Muscle of leg (tissue), 3 donors: ENCODE measurements at regions not wholly inside any gene's neighbourhood (a gene's known extent, or its start where the extent isn't known, plus 50 kb on each side); places are given as distances from the start of the nearest gene placed in this dataset.

Experiments
- DNase-seq: peaks from one replicate; pipeline ENCODE4 v3.0.0; 2013
- H3K27ac ChIP-seq: one replicate; pipeline ENCODE4 v1.5.1; 2013; ENCODE audit warnings: mild to moderate bottlenecking, low read length, control low read depth
- H3K27me3 ChIP-seq: one replicate; pipeline ENCODE4 v1.6.1; 2013; ENCODE audit warnings: low read length; ENCODE audit not compliant: control insufficient read depth, insufficient read depth
- H3K36me3 ChIP-seq: one replicate; pipeline ENCODE4 v1.6.1; 2013; ENCODE audit warnings: low read length; ENCODE audit not compliant: control insufficient read depth, insufficient read depth
- H3K4me1 ChIP-seq: one replicate; pipeline ENCODE4 v1.6.1; 2013; ENCODE audit warnings: low read length; ENCODE audit not compliant: control insufficient read depth, insufficient read depth
- H3K4me3 ChIP-seq: one replicate; pipeline ENCODE4 v1.5.1; 2013; ENCODE audit warnings: low read length, control low read depth
- H3K9me3 ChIP-seq: replicated peaks from 2 replicates; pipeline ENCODE4 v1.6.1; 2013; ENCODE audit warnings: low read depth, low read length; ENCODE audit not compliant: control insufficient read depth
- WGBS: methylation state at CpG from one replicate; pipeline ENCODE4 v1.1.5; 2013; ENCODE audit warnings: missing lambda C conversion rate; ENCODE audit not compliant: insufficient coverage; 5-methylcytosine and 5-hydroxymethylcytosine counted together

GRCh38 chr4:107128116-107128515 lies 92.0 kb upstream of the DKK2 start:
- no CpG with 5 or more reads among the region's 2 CpGs for WGBS
- no peaks in the 10 kb centered on the region for H3K4me1 ChIP-seq
- no peak for DNase-seq
- H3K9me3 ChIP-seq = no peaks in the 10 kb centered on the region
- no peak overlapping the region for H3K4me3 ChIP-seq
- H3K27me3 ChIP-seq = no peaks in the 10 kb centered on the region
- H3K36me3 ChIP-seq = no peaks in the 10 kb centered on the region
- no peak overlapping the region for H3K27ac ChIP-seq

- WGBS = no CpG with 5 or more reads among the region's 2 CpGs
- DNase-seq = peak; percentile 16
- Histone ChIP-seq H3K4me3 (no peak overlapping the region), H3K4me1 (no peaks in the 10 kb centered on the region), H3K36me3 (no peaks in the 10 kb centered on the region), H3K27me3 (no peaks in the 10 kb centered on the region), H3K9me3 (no peaks in the 10 kb centered on the region), H3K27ac (no peak overlapping the region)
Observed at GRCh38 chr4:107125496-107125895, 89.4 kb upstream of the DKK2 start.

- no peaks in the 10 kb centered on the region for H3K36me3 ChIP-seq
- no peak for DNase-seq
- H3K4me3 ChIP-seq = no peak overlapping the region
- H3K9me3 ChIP-seq = no peaks in the 10 kb centered on the region
- no peaks in the 10 kb centered on the region for H3K4me1 ChIP-seq
- H3K27ac ChIP-seq = no peak overlapping the region
- WGBS = 100% methylated on average over 1 of the region's 2 CpGs
- no peaks in the 10 kb centered on the region for H3K27me3 ChIP-seq
Observed at GRCh38 chr4:107122736-107123135, 86.6 kb upstream of the DKK2 start.

GRCh38 chr4:107120661-107121060 lies 84.5 kb upstream of the DKK2 start:
- Histone ChIP-seq H3K36me3 (no peaks in the 10 kb centered on the region), H3K27me3 (no peaks in the 10 kb centered on the region), H3K9me3 (no peaks in the 10 kb centered on the region), H3K4me3 (no peak overlapping the region), H3K4me1 (no peaks in the 10 kb centered on the region), H3K27ac (peak overlapping the region; percentile 74)
- DNase-seq = no peak
- no CpG with 5 or more reads among the region's 2 CpGs for WGBS

- Histone ChIP-seq H3K4me1 (no peaks in the 10 kb centered on the region), H3K27ac (no peak overlapping the region), H3K36me3 (no peaks in the 10 kb centered on the region), H3K4me3 (no peak overlapping the region), H3K9me3 (no peaks in the 10 kb centered on the region), H3K27me3 (no peaks in the 10 kb centered on the region)
- DNase-seq = no peak
- no CpG with 5 or more reads among the region's 1 CpG for WGBS
Observed at GRCh38 chr4:107117726-107118125, 81.6 kb upstream of the DKK2 start.

GRCh38 chr4:107115185-107115847 lies 79.2 kb upstream of the DKK2 start:
- Histone ChIP-seq H3K9me3 (no peaks in the 10 kb centered on the region), H3K4me3 (no peak overlapping the region), H3K36me3 (no peaks in the 10 kb centered on the region), H3K4me1 (no peaks in the 10 kb centered on the region), H3K27me3 (no peaks in the 10 kb centered on the region), H3K27ac (no peak overlapping the region)
- 100% methylated on average over 1 of the region's 5 CpGs for WGBS
- peak; percentile 17 for DNase-seq

GRCh38 chr4:107114059-107114458 lies 77.9 kb upstream of the DKK2 start:
- no peak for DNase-seq
- Histone ChIP-seq H3K4me3 (no peak overlapping the region), H3K36me3 (no peaks in the 10 kb centered on the region), H3K4me1 (no peaks in the 10 kb centered on the region), H3K9me3 (no peaks in the 10 kb centered on the region), H3K27me3 (no peaks in the 10 kb centered on the region), H3K27ac (no peak overlapping the region)
- no CpG with 5 or more reads among the region's 2 CpGs for WGBS

- H3K27ac ChIP-seq = no peak overlapping the region
- DNase-seq = no peak
- H3K36me3 ChIP-seq = no peaks in the 10 kb centered on the region
- H3K27me3 ChIP-seq = no peaks in the 10 kb centered on the region
- no peaks in the 10 kb centered on the region for H3K9me3 ChIP-seq
- H3K4me3 ChIP-seq = no peak overlapping the region
- no peaks in the 10 kb centered on the region for H3K4me1 ChIP-seq
- WGBS = 75% methylated on average over 2 of the region's 2 CpGs
Observed at GRCh38 chr4:107098401-107098800, 62.3 kb upstream of the DKK2 start.

GRCh38 chr4:107094976-107095375 lies 58.9 kb upstream of the DKK2 start:
- no peaks in the 10 kb centered on the region for H3K36me3 ChIP-seq
- H3K4me3 ChIP-seq = no peak overlapping the region
- DNase-seq = no peak
- H3K4me1 ChIP-seq = no peaks in the 10 kb centered on the region
- H3K27me3 ChIP-seq = no peaks in the 10 kb centered on the region
- H3K9me3 ChIP-seq = no peaks in the 10 kb centered on the region
- no peak overlapping the region for H3K27ac ChIP-seq
- 90% methylated on average over 3 of the region's 3 CpGs for WGBS

GRCh38 chr4:107094332-107094731 lies 58.2 kb upstream of the DKK2 start:
- Histone ChIP-seq H3K27me3 (no peaks in the 10 kb centered on the region), H3K4me3 (no peak overlapping the region), H3K36me3 (no peaks in the 10 kb centered on the region), H3K27ac (no peak overlapping the region), H3K4me1 (no peaks in the 10 kb centered on the region), H3K9me3 (no peaks in the 10 kb centered on the region)
- WGBS = 89% methylated on average over 1 of the region's 2 CpGs
- no peak for DNase-seq
